ENCODE measurements at regions not wholly inside any gene's neighbourhood (a gene's known extent, or its start where the extent isn't known, plus 50 kb on each side); places are given as distances from the start of the nearest gene placed in this dataset.

GRCh38 chr19:34018546-34018945, 153.8 kb upstream of the LSM14A start:
- TF ChIP-seq REST (IDR thresholded peaks at IDR 0.05; ENCODE audit: insufficient read depth in 1 of 2, low read depth in 2 of 2, low read length in 2 of 2) (no peak), SIN3A (IDR thresholded peaks at IDR 0.05; ENCODE audit: borderline replicate concordance, insufficient read depth, low read length) (no peak), TAF1 (IDR thresholded peaks at IDR 0.05; ENCODE audit: borderline replicate concordance, insufficient read depth, low read length) (no peak)

GRCh38 chr19:34023381-34023780, 148.9 kb upstream of the LSM14A start:
- TF ChIP-seq FOXP2 (optimal IDR thresholded peaks at IDR 0.05; ENCODE audit: borderline replicate concordance, extremely low read depth, extremely low read length, insufficient read depth) (no peak), SIN3A (IDR thresholded peaks at IDR 0.05; ENCODE audit: borderline replicate concordance, insufficient read depth, low read length) (no peak), POLR2AphosphoS5 (IDR thresholded peaks at IDR 0.05; ENCODE audit: low read depth, low read length) (no peak), TAF1 (IDR thresholded peaks at IDR 0.05; ENCODE audit: borderline replicate concordance, insufficient read depth, low read length) (no peak), REST (IDR thresholded peaks at IDR 0.05; ENCODE audit: insufficient read depth in 1 of 2, low read depth in 2 of 2, low read length in 2 of 2) (no peak)

DNA sequence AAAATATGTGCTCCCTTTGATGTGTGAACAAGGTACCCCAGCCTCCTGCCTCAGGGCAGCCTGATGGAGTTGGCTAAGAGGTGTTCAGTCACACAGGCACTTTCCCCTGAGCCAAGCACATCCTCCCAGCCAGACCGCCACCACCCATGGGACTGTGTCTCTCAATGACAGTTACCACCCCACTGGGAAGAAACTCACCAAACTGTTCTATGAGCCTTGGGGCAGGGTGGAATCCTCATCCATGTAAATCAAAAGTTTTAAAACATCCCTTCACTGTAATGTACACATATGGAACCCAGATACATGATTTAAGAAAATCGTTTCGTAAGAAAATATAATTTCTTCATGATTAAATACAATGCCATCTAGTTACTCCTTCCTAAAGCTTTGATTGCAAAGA, 138.4 kb upstream of the LSM14A start:
- TF ChIP-seq FOXP2 (optimal IDR thresholded peaks at IDR 0.05; ENCODE audit: borderline replicate concordance, extremely low read depth, extremely low read length, insufficient read depth) (no peak), TAF1 (IDR thresholded peaks at IDR 0.05; ENCODE audit: borderline replicate concordance, insufficient read depth, low read length) (no peak), POLR2AphosphoS5 (IDR thresholded peaks at IDR 0.05; ENCODE audit: low read depth, low read length) (no peak), REST (IDR thresholded peaks at IDR 0.05; ENCODE audit: insufficient read depth in 1 of 2, low read depth in 2 of 2, low read length in 2 of 2) (no peak), SIN3A (IDR thresholded peaks at IDR 0.05; ENCODE audit: borderline replicate concordance, insufficient read depth, low read length) (no peak)

DNA sequence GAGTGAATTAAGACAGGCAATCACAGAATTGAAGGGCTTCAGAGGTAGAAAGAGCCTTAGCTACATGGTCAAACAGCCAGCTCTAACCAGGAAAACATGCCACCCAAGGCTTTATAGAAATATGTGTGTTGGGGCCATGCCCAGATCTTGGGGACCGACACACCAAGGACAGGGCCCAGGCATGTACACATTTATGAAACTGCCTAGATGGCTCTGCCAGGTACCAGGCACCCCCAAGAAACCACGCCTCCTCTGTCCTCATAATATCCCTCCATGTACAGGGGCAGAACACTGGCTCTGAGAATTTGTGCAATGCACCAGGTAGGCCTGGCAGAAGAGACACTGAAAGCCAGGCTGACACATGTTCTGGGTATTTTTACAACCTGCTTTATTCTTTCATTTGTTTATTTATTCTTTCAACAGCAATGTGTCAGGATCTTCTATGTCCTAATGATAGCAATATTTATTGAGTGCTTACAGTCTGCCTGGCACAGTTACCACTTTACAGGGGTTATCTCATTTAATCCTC, 137.9 kb upstream of the LSM14A start:
- TF ChIP-seq SIN3A (IDR thresholded peaks at IDR 0.05; ENCODE audit: borderline replicate concordance, insufficient read depth, low read length): no peak
- no peak for TF ChIP-seq TAF1 (IDR thresholded peaks at IDR 0.05; ENCODE audit: borderline replicate concordance, insufficient read depth, low read length)
- TF ChIP-seq REST (IDR thresholded peaks at IDR 0.05; ENCODE audit: insufficient read depth in 1 of 2, low read depth in 2 of 2, low read length in 2 of 2): no peak
- TF ChIP-seq POLR2AphosphoS5 (IDR thresholded peaks at IDR 0.05; ENCODE audit: low read depth, low read length): no peak
- no peak for TF ChIP-seq FOXP2 (optimal IDR thresholded peaks at IDR 0.05; ENCODE audit: borderline replicate concordance, extremely low read depth, extremely low read length, insufficient read depth)

GRCh38 chr19:34041925-34042521, 130.3 kb upstream of the LSM14A start:
- TF ChIP-seq REST (IDR thresholded peaks at IDR 0.05; ENCODE audit: insufficient read depth in 1 of 2, low read depth in 2 of 2, low read length in 2 of 2) (no peak), SIN3A (IDR thresholded peaks at IDR 0.05; ENCODE audit: borderline replicate concordance, insufficient read depth, low read length) (no peak), FOXP2 (optimal IDR thresholded peaks at IDR 0.05; ENCODE audit: borderline replicate concordance, extremely low read depth, extremely low read length, insufficient read depth) (no peak), POLR2AphosphoS5 (IDR thresholded peaks at IDR 0.05; ENCODE audit: low read depth, low read length) (no peak), TAF1 (IDR thresholded peaks at IDR 0.05; ENCODE audit: borderline replicate concordance, insufficient read depth, low read length) (no peak)
